DMS153 treated with DMSO at 0.1 percent for 48 hours (cell line): ENCODE measurements at regions not wholly inside any gene's neighbourhood (a gene's known extent, or its start where the extent isn't known, plus 50 kb on each side); places are given as distances from the start of the nearest gene placed in this dataset.

ENCODE experiments used
- DNase-seq: peaks from one replicate; lab custom pipeline; 2025; ENCODE audit not compliant: unreplicated experiment; lab: John Stamatoyannopoulos, UW

DNA sequence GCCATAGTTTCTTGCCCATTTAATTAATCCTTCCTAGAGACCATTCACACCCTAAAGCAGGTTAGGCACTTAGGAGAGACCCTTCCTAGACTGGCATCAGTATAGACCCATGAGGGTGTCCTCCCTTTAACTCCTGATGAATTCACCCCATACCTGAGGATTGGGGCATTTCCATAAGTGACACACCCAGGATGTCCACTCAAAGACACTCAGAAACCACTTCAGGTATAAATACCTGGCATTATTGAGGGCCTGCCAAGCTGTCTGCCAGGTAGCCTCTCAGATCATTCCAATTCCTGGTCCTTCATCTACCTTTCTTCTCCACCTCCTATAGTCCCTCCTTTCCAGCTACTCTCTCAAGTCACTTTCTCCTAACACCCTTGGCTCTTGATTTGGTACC is 57.5 kb upstream of the SLC14A2 start:
- no peak for DNase-seq

DNA sequence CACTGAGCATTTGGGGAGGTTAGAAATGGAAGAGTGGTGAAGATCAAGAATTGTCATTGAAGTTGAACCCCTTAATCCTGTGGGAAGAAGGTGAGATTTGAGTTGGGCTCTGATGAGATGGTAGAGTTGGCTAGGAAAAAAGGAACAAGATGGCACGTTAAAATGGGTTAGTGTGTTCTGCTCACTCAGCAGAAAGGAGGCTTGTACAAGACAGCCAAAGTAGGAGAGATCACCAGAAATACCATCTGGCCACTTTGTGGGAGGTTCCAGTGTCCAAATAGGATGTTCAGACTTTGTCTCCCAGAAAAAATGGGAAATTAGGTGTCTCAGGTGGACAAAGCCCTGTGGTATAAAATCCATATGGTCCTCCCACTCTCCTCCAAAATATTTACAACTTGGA is 56.0 kb upstream of the SLC14A2 start:
- DNase-seq, result no peak

DNA sequence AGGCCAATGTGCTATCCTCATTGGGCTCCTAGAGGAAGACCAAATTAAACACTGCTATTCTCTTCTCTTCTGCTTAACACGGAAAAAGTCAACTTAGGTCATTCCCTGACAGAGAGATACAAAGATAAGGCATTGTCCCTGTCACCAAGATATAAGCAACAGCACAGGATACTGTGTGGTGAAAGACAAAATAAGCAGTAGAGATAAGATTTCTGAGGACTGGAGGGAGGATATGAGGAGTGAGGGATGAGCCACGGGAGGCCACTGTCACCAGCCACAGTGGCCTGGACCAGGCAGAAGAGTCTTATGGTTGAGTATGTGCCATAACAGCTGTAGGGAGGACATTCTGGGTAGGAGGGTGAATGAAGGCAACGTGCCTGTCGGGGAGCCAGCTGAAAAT is 54.4 kb upstream of the SLC14A2 start:
- no peak for DNase-seq

DNA sequence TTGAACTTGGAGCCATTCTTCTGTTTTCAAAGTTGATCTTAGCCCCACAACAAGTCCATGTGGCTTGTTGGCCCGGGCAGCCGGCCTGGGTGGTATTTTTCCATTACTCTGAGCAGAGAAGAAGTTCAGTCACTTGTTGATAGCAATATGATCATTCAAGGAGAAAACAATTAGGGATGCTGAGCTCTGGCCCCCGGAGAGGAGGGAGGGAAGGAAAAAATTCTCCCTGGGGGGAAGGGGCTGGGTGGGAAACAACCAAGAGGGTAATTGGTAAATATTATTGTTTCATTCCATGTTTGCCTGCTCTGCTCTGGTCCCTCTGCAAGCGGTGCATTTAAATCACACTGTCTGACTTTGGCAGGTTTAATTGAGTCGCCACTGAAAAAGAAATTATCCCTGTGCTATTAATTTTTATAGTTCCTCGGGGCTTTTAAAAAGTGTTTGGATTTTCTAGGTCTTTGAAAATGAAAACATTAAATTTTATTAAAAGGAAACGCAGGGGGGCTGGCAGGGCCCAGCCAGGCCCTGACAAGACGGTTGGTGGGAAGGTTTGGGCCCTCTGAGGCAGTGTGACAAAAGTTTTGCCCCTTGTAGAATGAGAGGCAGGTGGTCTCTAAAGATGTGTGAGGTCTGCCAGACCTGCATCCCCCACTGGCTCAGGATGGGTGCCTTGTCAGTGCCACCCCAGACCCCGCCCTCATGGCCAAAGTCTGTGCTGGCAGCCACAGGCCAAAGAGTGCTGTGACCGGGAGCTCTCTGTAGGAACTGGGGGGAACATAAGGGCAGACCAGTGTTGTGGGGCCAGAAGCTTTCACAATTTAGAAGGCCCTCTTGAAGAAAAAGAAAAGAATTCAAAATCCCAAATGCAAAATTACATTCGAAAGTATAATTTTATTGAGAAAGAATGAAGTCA is 52.5 kb upstream of the SLC14A2 start:
- no peak for DNase-seq

DNA sequence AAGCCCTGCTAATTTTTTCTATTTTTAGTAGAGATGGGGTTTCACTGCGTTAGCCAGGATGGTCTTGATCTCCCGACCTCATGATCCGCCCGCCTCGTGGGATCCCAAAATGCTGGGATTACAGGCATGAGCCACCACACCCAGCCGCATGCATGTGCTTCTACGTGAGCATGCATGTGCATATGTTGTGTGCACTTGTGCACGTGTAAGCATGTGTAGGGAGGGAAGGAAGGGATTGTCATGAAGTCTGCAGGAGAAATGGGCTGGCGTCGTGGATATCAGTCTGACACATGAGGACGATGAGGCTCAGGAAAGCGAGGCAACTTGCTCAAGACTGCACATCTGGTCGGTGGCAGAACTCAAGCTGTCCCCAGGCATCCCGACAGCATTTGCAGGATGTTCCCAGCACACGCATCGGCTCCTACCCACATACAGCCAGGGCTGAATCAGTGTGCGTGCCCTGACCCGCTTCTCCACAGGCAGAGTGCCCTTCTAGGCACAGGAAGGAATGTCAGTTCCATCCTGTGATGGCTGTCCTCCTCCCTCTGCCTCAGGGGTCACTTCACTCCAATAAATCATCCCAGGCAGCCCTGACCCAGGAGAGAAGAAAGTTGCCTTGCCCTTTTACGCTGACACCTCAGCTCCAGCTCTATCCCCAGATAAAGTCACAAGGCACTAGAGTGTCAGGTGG is 49.9 kb upstream of the SLC14A2 start:
- no peak for DNase-seq
